Astrocyte (in vitro differentiated cells and primary cell): ENCODE measurements at regions not wholly inside any gene's neighbourhood (a gene's known extent, or its start where the extent isn't known, plus 50 kb on each side); places are given as distances from the start of the nearest gene placed in this dataset.

ENCODE experiments used
- DNase-seq: peaks from one replicate; pipeline ENCODE4 v3.0.0-alpha.2; 2010; ENCODE audit warnings: low read depth
- FAIRE-seq: peaks from 2 replicates; lab custom pipeline; 2011; peaks lifted over from hg19 to GRCh38; lab: Jason Lieb, UNC
- H2AFZ ChIP-seq: 2 replicates; pipeline ENCODE4 v1.6.0; 2012; ENCODE audit warnings: low read depth, low read length, inconsistent platforms
- H3K27ac ChIP-seq: 2 replicates; pipeline ENCODE4 v1.5.1; 2011; ENCODE audit warnings: low read depth, low read length, inconsistent platforms
- H3K27me3 ChIP-seq: 2 replicates; pipeline ENCODE4 v1.6.0; 2011; ENCODE audit warnings: low read length, inconsistent platforms; ENCODE audit not compliant: insufficient read depth
- H3K36me3 ChIP-seq: 2 replicates; pipeline ENCODE4 v1.5.1; 2011; ENCODE audit warnings: low read length, inconsistent platforms; ENCODE audit not compliant: insufficient read depth
- H3K4me1 ChIP-seq: 2 replicates; pipeline ENCODE4 v1.5.1; 2011; ENCODE audit warnings: low read length, inconsistent platforms; ENCODE audit not compliant: insufficient read depth
- H3K4me2 ChIP-seq: 2 replicates; pipeline ENCODE4 v1.6.0; 2012; ENCODE audit warnings: low read length, inconsistent platforms
- H3K4me3 ChIP-seq: 2 replicates; pipeline ENCODE4 v1.5.1; 2011; ENCODE audit warnings: low read depth, mild to moderate bottlenecking, low read length, inconsistent platforms; ENCODE audit not compliant: insufficient read depth
- H3K79me2 ChIP-seq: 2 replicates; pipeline ENCODE4 v1.6.0; 2012; ENCODE audit warnings: mild to moderate bottlenecking, low read length, inconsistent platforms; ENCODE audit not compliant: insufficient read depth
- H3K9ac ChIP-seq: 2 replicates; pipeline ENCODE4 v1.6.0; 2012; ENCODE audit warnings: mild to moderate bottlenecking, low read length, inconsistent platforms
- H3K9me3 ChIP-seq: 2 replicates; pipeline ENCODE4 v1.5.1; 2012; ENCODE audit warnings: low read depth, mild to moderate bottlenecking, low read length, inconsistent platforms; ENCODE audit not compliant: insufficient read depth
- H4K20me1 ChIP-seq: 2 replicates; pipeline ENCODE4 v1.6.0; 2012; ENCODE audit warnings: low read length, inconsistent platforms; ENCODE audit not compliant: insufficient read depth
- H3K27ac Mint-ChIP-seq: one replicate; pipeline ENCODE4 v1.8.0; 2021; ENCODE audit warnings: mild to moderate bottlenecking, mixed read lengths; ENCODE audit not compliant: unreplicated experiment
- H3K27me3 Mint-ChIP-seq: one replicate; pipeline ENCODE4 v1.8.0; 2021; ENCODE audit warnings: low read depth, mixed read lengths; ENCODE audit not compliant: unreplicated experiment
- H3K36me3 Mint-ChIP-seq: one replicate; pipeline ENCODE4 v1.8.0; 2021; ENCODE audit warnings: low read depth, mixed read lengths; ENCODE audit not compliant: unreplicated experiment
- H3K4me1 Mint-ChIP-seq: one replicate; pipeline ENCODE4 v1.8.0; 2021; ENCODE audit warnings: low read depth, mixed read lengths; ENCODE audit not compliant: unreplicated experiment
- H3K4me3 Mint-ChIP-seq: one replicate; pipeline ENCODE4 v1.8.0; 2021; ENCODE audit warnings: mild to moderate bottlenecking, moderate library complexity, mixed read lengths; ENCODE audit not compliant: unreplicated experiment
- H3K9me3 Mint-ChIP-seq: one replicate; pipeline ENCODE4 v1.8.0; 2021; ENCODE audit warnings: mild to moderate bottlenecking, mixed read lengths; ENCODE audit not compliant: unreplicated experiment
- CTCF ChIP-seq: IDR thresholded peaks from 2 replicates; pipeline ENCODE4 v1.5.1; 2011; ENCODE audit warnings: low read depth, mild to moderate bottlenecking, inconsistent platforms, low read length, moderate library complexity; ENCODE audit not compliant: insufficient read depth
- EZH2 ChIP-seq: IDR thresholded peaks from 2 replicates; pipeline ENCODE4 v1.6.1; 2012; ENCODE audit warnings: mild to moderate bottlenecking, low read length, inconsistent platforms; ENCODE audit not compliant: insufficient read depth

DNA sequence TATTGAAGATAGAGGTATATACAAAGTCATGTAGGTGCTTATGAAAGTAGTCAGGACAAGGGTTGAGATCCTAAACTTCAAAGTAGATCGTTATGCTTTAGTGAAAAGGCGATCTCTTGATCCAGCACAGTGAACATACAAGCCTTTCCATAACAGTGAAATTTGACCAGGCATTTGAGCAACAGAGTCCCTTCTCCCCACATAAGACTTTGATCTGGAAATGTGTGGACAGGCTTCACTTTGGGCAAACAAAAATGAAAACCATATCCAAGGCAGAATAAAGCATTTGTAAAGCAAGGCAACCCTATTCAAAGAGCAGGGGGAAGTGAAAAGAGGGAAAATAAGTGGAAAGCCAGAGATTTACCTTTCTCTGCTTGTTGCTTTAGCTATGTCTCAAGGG is 311.9 kb upstream of the SORCS1 start:
- Histone ChIP-seq H3K27ac (no peak overlapping the region), H3K79me2 (no peaks in the 10 kb centered on the region), H3K4me1 (no peaks in the 10 kb centered on the region), H4K20me1 (no peaks in the 10 kb centered on the region), H3K4me3 (no peak overlapping the region), H3K36me3 (no peaks in the 10 kb centered on the region), H3K9me3 (no peaks in the 10 kb centered on the region), H3K9ac (no peak overlapping the region), H3K27me3 (no peaks in the 10 kb centered on the region), H2AFZ (no peak overlapping the region), H3K4me2 (no peak overlapping the region)
- peaks cover 3% of the 10 kb centered on the region for H3K27me3 Mint-ChIP-seq
- TF ChIP-seq CTCF (no peak), EZH2 (no peak)
- H3K27ac Mint-ChIP-seq = no peak overlapping the region
- FAIRE-seq (no peak), DNase-seq (no peak)
- H3K9me3 Mint-ChIP-seq = no peaks in the 10 kb centered on the region
- H3K4me3 Mint-ChIP-seq = no peak overlapping the region
- H3K36me3 Mint-ChIP-seq = no peaks in the 10 kb centered on the region
- no peaks in the 10 kb centered on the region for H3K4me1 Mint-ChIP-seq

DNA sequence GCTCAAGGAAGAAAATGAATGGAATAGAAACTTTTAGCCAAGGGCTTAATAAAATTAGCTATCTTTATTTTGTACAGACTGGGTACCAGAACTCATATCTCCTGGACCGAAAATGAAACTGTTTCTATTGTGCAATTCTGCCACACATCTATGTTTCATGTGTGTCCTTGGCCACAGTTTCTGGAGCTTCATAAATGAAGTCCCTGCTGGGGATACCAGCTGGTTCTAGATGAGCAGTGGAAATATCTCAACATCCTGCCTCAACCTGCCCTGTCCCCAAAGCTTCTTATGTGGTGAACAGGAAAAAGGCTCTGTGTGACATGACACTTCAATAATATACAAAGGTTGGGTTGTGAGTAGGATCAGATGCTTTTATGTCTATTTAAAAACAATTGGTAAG is 310.1 kb upstream of the SORCS1 start:
- TF ChIP-seq CTCF (no peak), EZH2 (no peak)
- no peak overlapping the region for H2AFZ ChIP-seq
- H3K9me3 ChIP-seq = no peaks in the 10 kb centered on the region
- no peaks in the 10 kb centered on the region for H3K4me1 Mint-ChIP-seq
- FAIRE-seq = no peak
- H3K36me3 ChIP-seq = no peaks in the 10 kb centered on the region
- H3K9me3 Mint-ChIP-seq = no peaks in the 10 kb centered on the region
- no peaks in the 10 kb centered on the region for H3K27me3 ChIP-seq
- H4K20me1 ChIP-seq = no peaks in the 10 kb centered on the region
- H3K9ac ChIP-seq = no peak overlapping the region
- H3K4me3 ChIP-seq = no peak overlapping the region
- H3K79me2 ChIP-seq = no peaks in the 10 kb centered on the region
- peaks cover 3% of the 10 kb centered on the region for H3K27me3 Mint-ChIP-seq
- no peak overlapping the region for H3K27ac ChIP-seq
- H3K36me3 Mint-ChIP-seq = no peaks in the 10 kb centered on the region
- DNase-seq = no peak
- H3K4me3 Mint-ChIP-seq = no peak overlapping the region
- H3K4me1 ChIP-seq = no peaks in the 10 kb centered on the region
- H3K4me2 ChIP-seq = no peak overlapping the region
- no peak overlapping the region for H3K27ac Mint-ChIP-seq

DNA sequence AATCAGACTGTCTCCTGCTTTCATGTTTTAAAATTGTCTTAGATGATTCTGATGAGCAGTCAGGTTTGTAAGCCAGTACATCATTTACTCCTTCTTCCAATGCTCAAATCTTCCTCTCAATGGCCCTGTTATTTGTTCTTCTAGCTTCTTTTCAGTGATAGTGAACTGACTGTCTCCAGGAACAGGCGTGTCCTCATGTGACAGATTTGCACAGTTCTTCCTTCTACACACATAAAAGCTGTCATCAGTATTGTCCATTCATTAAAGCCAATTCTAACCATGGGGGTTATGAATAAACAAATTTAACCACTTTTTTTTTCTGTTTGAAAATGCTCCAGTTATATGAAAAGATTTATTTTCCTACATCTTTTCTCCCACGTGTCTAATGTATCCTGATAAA is 308.7 kb upstream of the SORCS1 start:
- TF ChIP-seq EZH2 = no peak
- TF ChIP-seq CTCF = no peak
- H3K27ac ChIP-seq = no peak overlapping the region
- H3K36me3 ChIP-seq = no peaks in the 10 kb centered on the region
- H3K27me3 Mint-ChIP-seq = peaks cover 3% of the 10 kb centered on the region
- no peaks in the 10 kb centered on the region for H3K36me3 Mint-ChIP-seq
- H3K9me3 ChIP-seq = no peaks in the 10 kb centered on the region
- no peaks in the 10 kb centered on the region for H3K79me2 ChIP-seq
- H3K4me2 ChIP-seq = no peak overlapping the region
- no peaks in the 10 kb centered on the region for H4K20me1 ChIP-seq
- FAIRE-seq (no peak), DNase-seq (no peak)
- H3K4me3 Mint-ChIP-seq = no peak overlapping the region
- no peaks in the 10 kb centered on the region for H3K9me3 Mint-ChIP-seq
- H3K4me3 ChIP-seq = no peak overlapping the region
- no peak overlapping the region for H2AFZ ChIP-seq
- H3K9ac ChIP-seq = no peak overlapping the region
- H3K4me1 ChIP-seq = no peaks in the 10 kb centered on the region
- H3K27me3 ChIP-seq = no peaks in the 10 kb centered on the region
- H3K27ac Mint-ChIP-seq = no peak overlapping the region
- no peaks in the 10 kb centered on the region for H3K4me1 Mint-ChIP-seq
